GM18502 (cell line): ENCODE measurements at regions not wholly inside any gene's neighbourhood (a gene's known extent, or its start where the extent isn't known, plus 50 kb on each side); places are given as distances from the start of the nearest gene placed in this dataset.

Source experiments
- ATAC-seq: cut with Tn5 transposase; IDR thresholded peaks from one replicate; pipeline ENCODE4 v1.9.1; 2021; ENCODE audit warnings: mild to moderate bottlenecking; ENCODE audit not compliant: unreplicated experiment, poor library complexity

GRCh38 chr6:113147544-113147943 lies 709.6 kb upstream of the MARCKS start:
- ATAC-seq: no peak

GRCh38 chr6:113148566-113148965 lies 708.6 kb upstream of the MARCKS start:
- ATAC-seq: no peak

- ATAC-seq: no peak
Observed at GRCh38 chr6:113149511-113149910, 707.6 kb upstream of the MARCKS start.

- no peak for ATAC-seq
Observed at GRCh38 chr6:113160306-113161017, 696.7 kb upstream of the MARCKS start.

- no peak for ATAC-seq
Observed at GRCh38 chr6:113161018-113161315, 696.2 kb upstream of the MARCKS start.

- no peak for ATAC-seq
Observed at GRCh38 chr6:113162739-113163138, 694.4 kb upstream of the MARCKS start.

- no peak for ATAC-seq
Observed at GRCh38 chr6:113168057-113168456, 689.1 kb upstream of the MARCKS start.

GRCh38 chr6:113169484-113169883 lies 687.7 kb upstream of the MARCKS start:
- ATAC-seq: no peak

GRCh38 chr6:113170454-113170853 lies 686.7 kb upstream of the MARCKS start:
- ATAC-seq: no peak

GRCh38 chr6:113171882-113172281 lies 685.3 kb upstream of the MARCKS start:
- ATAC-seq: no peak

- no peak for ATAC-seq
Observed at GRCh38 chr6:113172531-113172966, 684.6 kb upstream of the MARCKS start.

- no peak for ATAC-seq
Observed at GRCh38 chr6:113178349-113178748, 678.8 kb upstream of the MARCKS start.

GRCh38 chr6:113181164-113181563 lies 676.0 kb upstream of the MARCKS start:
- ATAC-seq: no peak

- no peak for ATAC-seq
Observed at GRCh38 chr6:113182370-113183141, 674.6 kb upstream of the MARCKS start.

- no peak for ATAC-seq
Observed at GRCh38 chr6:113184291-113184690, 672.9 kb upstream of the MARCKS start.

- no peak for ATAC-seq
Observed at GRCh38 chr6:113184736-113185135, 672.4 kb upstream of the MARCKS start.

GRCh38 chr6:113185299-113185698 lies 671.8 kb upstream of the MARCKS start:
- ATAC-seq: no peak

GRCh38 chr6:113187661-113188060 lies 669.5 kb upstream of the MARCKS start:
- no peak for ATAC-seq

- no peak for ATAC-seq
Observed at GRCh38 chr6:113188962-113189361, 668.2 kb upstream of the MARCKS start.

GRCh38 chr6:113190170-113190569 lies 667.0 kb upstream of the MARCKS start:
- no peak for ATAC-seq

GRCh38 chr6:113194090-113194489 lies 663.1 kb upstream of the MARCKS start:
- ATAC-seq: no peak
